PC-3 (cell line): ENCODE measurements at regions not wholly inside any gene's neighbourhood (a gene's known extent, or its start where the extent isn't known, plus 50 kb on each side); places are given as distances from the start of the nearest gene placed in this dataset.

Source experiments
- ATAC-seq: fragments of 200-7000 bp; cut with Tn5 transposase; 2 replicates; pipeline ENCODE4 v1.9.1; 2020; ENCODE audit warnings: mild to moderate bottlenecking, moderate library complexity
- BruUV-seq: library from RNA; stranded (reverse); fragments of 400-500 nt; replicated peaks from 2 replicates; lab custom pipeline; 2021; lab: Mats Ljungman, UMichigan
- CTCF ChIA-PET: fragments of 300-600 bp; sonication (Branson Sonifier 250); formaldehyde crosslinking; loops from one replicate; lab custom pipeline; 2022; ENCODE audit warnings: antibody characterized with exemption; lab: Charles Lee
- POLR2A ChIA-PET: fragments of 300-600 bp; sonication (Branson Sonifier 250); formaldehyde crosslinking; loops from one replicate; lab custom pipeline; 2022; ENCODE audit warnings: antibody characterized with exemption; ENCODE audit not compliant: unreplicated experiment; lab: Charles Lee
- DNase-seq: peaks from one replicate; pipeline ENCODE4 v3.0.0-alpha.2; 2015
- H2AFZ ChIP-seq: fragments of 300-600 bp; sonication (generic); 2 replicates; pipeline ENCODE4 v1.6.0; 2016; ENCODE audit warnings: antibody characterized with exemption, low read length
- H3F3A ChIP-seq: fragments of 300-600 bp; sonication (generic); one replicate; pipeline ENCODE4 v1.6.0; 2017; ENCODE audit warnings: antibody characterized with exemption, low read length, control low read depth, mild to moderate bottlenecking; ENCODE audit not compliant: unreplicated experiment
- H3K27ac ChIP-seq: fragments of 300-600 bp; sonication (generic); 2 replicates; pipeline ENCODE4 v1.5.1; 2016; ENCODE audit warnings: mild to moderate bottlenecking, low read length
- H3K27me3 ChIP-seq: fragments of 300-600 bp; sonication (generic); 2 replicates; pipeline ENCODE4 v1.6.1; 2016; ENCODE audit warnings: low read length, mixed read lengths
- H3K36me3 ChIP-seq: fragments of 300-600 bp; sonication (generic); 2 replicates; pipeline ENCODE4 v1.6.1; 2016; ENCODE audit warnings: low read depth, mixed run types, low read length, mixed read lengths
- H3K4me1 ChIP-seq: fragments of 300-600 bp; sonication (generic); 2 replicates; pipeline ENCODE4 v1.5.1; 2016; ENCODE audit warnings: low read length; ENCODE audit not compliant: insufficient read depth
- H3K4me2 ChIP-seq: fragments of 300-600 bp; sonication (generic); 2 replicates; pipeline ENCODE4 v1.6.0; 2016; ENCODE audit warnings: low read length
- H3K4me3 ChIP-seq: fragments of 300-600 bp; sonication (generic); 2 replicates; pipeline ENCODE4 v1.5.1; 2016; ENCODE audit warnings: mild to moderate bottlenecking, low read length, mixed read lengths
- H3K79me2 ChIP-seq: fragments of 300-600 bp; sonication (generic); 2 replicates; pipeline ENCODE4 v1.6.1; 2017; ENCODE audit warnings: low read length, mixed read lengths
- H3K9ac ChIP-seq: fragments of 300-600 bp; sonication (generic); 2 replicates; pipeline ENCODE4 v1.6.0; 2016; ENCODE audit warnings: mild to moderate bottlenecking, low read length
- H3K9me2 ChIP-seq: fragments of 300-600 bp; sonication (generic); replicated peaks from 2 replicates; pipeline ENCODE4 v1.6.1; 2016; ENCODE audit warnings: mixed run types, low read length, mixed read lengths
- H3K9me3 ChIP-seq: fragments of 300-600 bp; sonication (generic); 2 replicates; pipeline ENCODE4 v1.6.1; 2016; ENCODE audit warnings: low read length, mixed read lengths
- H4K20me1 ChIP-seq: fragments of 300-600 bp; sonication (generic); 2 replicates; pipeline ENCODE4 v1.6.1; 2016; ENCODE audit warnings: low read length, mixed read lengths
- CTCF ChIP-seq: fragments of 300-600 bp; sonication (generic); conservative IDR thresholded peaks from 2 replicates; pipeline ENCODE4 v1.5.1; 2017; ENCODE audit warnings: antibody characterized with exemption, low read depth, mild to moderate bottlenecking, low read length
- EZH2 ChIP-seq: fragments of 300-600 bp; sonication (generic); IDR thresholded peaks from one replicate; pipeline ENCODE4 v1.6.1; 2017; ENCODE audit warnings: antibody characterized with exemption, mild to moderate bottlenecking, low read length; ENCODE audit not compliant: unreplicated experiment
- EZH2phosphoT487 ChIP-seq: fragments of 300-600 bp; sonication (generic); IDR thresholded peaks from 2 replicates; pipeline ENCODE4 v1.6.1; 2018; ENCODE audit warnings: mild to moderate bottlenecking, antibody characterized with exemption, low read length, borderline replicate concordance
- intact Hi-C: fragments of 100-400 bp; cut with micrococcal nuclease; formaldehyde crosslinking; loops from 2 replicates; pipeline ENCODE4 v1.9.0; 2023

- no peaks in the 10 kb centered on the region for H3F3A ChIP-seq
- ATAC-seq (no peak), DNase-seq (no peak)
- H3K9ac ChIP-seq = no peak overlapping the region
- CTCF ChIA-PET = no interaction called here
- no peak overlapping the region for H3K4me3 ChIP-seq
- H3K4me1 ChIP-seq = no peaks in the 10 kb centered on the region
- no TSS peak for BruUV-seq
- H2AFZ ChIP-seq = no peak overlapping the region
- no peaks in the 10 kb centered on the region for H4K20me1 ChIP-seq
- no peaks in the 10 kb centered on the region for H3K9me2 ChIP-seq
- POLR2A ChIA-PET = no interaction called here
- H3K4me2 ChIP-seq = no peak overlapping the region
- intact Hi-C loops = no loop called here
- TF ChIP-seq CTCF = no peak
- TF ChIP-seq EZH2 = no peak
- TF ChIP-seq EZH2phosphoT487 = no peak
- no peaks in the 10 kb centered on the region for H3K36me3 ChIP-seq
- H3K27me3 ChIP-seq = peaks cover 54% of the 10 kb centered on the region
- H3K79me2 ChIP-seq = no peaks in the 10 kb centered on the region
- no peak overlapping the region for H3K27ac ChIP-seq
- H3K9me3 ChIP-seq = no peaks in the 10 kb centered on the region
These were observed 196.7 kb downstream of the TRIM29 start for GRCh38 chr11:119941171-119941570.

GRCh38 chr11:119940401-119940976 is 197.4 kb downstream of the TRIM29 start:
- ATAC-seq = no peak
- no TSS peak for BruUV-seq
- Histone ChIP-seq H3K27ac (no peak overlapping the region), H2AFZ (no peak overlapping the region), H3K36me3 (no peaks in the 10 kb centered on the region), H3F3A (no peaks in the 10 kb centered on the region), H3K9ac (no peak overlapping the region), H3K9me2 (no peaks in the 10 kb centered on the region), H3K4me1 (no peaks in the 10 kb centered on the region), H3K4me2 (no peak overlapping the region), H3K27me3 (peaks cover 52% of the 10 kb centered on the region), H4K20me1 (no peaks in the 10 kb centered on the region), H3K9me3 (no peaks in the 10 kb centered on the region), H3K79me2 (no peaks in the 10 kb centered on the region), H3K4me3 (no peak overlapping the region)
- intact Hi-C loops = no loop called here
- TF ChIP-seq EZH2phosphoT487 (no peak), CTCF (no peak), EZH2 (no peak)
- POLR2A ChIA-PET = no interaction called here
- CTCF ChIA-PET = no interaction called here
- DNase-seq = no peak

- Histone ChIP-seq H3K36me3 (no peaks in the 10 kb centered on the region), H2AFZ (no peak overlapping the region), H3K9me3 (no peaks in the 10 kb centered on the region), H3K79me2 (no peaks in the 10 kb centered on the region), H3K27ac (no peak overlapping the region), H3K9ac (no peak overlapping the region), H3K9me2 (no peaks in the 10 kb centered on the region), H3K27me3 (peaks cover 61% of the 10 kb centered on the region), H3K4me1 (no peaks in the 10 kb centered on the region), H4K20me1 (no peaks in the 10 kb centered on the region), H3K4me3 (no peak overlapping the region), H3F3A (no peaks in the 10 kb centered on the region), H3K4me2 (no peak overlapping the region)
- ChIA-PET CTCF (no interaction called here), POLR2A (interaction anchor here (0.6 kb wide), 1 partner anchor 75 kb away, joined by 5 read pairs; no protein-coding TSS in a partner anchor)
- intact Hi-C loops = no loop called here
- DNase-seq (no peak), ATAC-seq (no peak)
- no peak for TF ChIP-seq CTCF
- no peak for TF ChIP-seq EZH2
- no peak for TF ChIP-seq EZH2phosphoT487
- BruUV-seq = no TSS peak
These were observed 200.5 kb downstream of the TRIM29 start for GRCh38 chr11:119937412-119937811.
